Stimulated activated CD4-positive, alpha-beta T cell treated with anti-CD3 and anti-CD28 coated beads, Interleukin-12 subunit alpha, Interleukin-12 subunit beta, amount 100 ng/mL, for 4 hours (primary cell): ENCODE measurements at regions not wholly inside any gene's neighbourhood (a gene's known extent, or its start where the extent isn't known, plus 50 kb on each side); places are given as distances from the start of the nearest gene placed in this dataset.

Experiments
- DNase-seq: peaks from one replicate; pipeline ENCODE4 v3.0.0-alpha.2; 2020

DNA sequence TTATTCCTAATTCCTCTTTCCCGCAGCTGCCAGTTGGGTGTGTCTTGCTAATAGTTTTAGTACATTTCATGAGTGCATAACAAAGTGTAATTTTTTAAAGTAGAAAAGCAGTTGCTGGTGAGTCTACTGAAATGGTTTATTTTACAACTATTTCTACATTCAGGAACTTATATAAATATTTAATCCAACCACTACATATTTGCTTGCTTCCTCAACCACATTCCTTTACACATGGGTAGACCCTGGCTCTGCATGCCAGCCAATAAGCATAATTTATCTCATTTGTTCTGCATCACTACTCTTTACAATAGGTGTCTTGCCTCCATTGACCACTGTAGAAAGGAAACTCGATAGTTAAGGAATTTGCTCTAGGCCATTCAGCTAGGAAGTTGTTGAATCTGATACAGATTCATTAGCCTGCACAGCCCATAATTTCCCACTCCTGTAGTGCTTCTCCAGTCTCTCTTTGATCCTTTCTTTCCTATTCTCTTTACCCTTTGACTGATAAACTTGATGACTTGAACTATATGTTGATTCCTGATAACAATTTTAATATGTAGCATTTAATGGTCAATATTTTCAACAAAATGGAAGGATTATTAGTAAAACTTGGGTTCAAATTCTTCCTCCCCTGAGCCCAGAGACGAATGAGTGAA lies 342.5 kb upstream of the ACTBL2 start:
- DNase-seq: no peak

GRCh38 chr5:57824623-57825022 lies 342.0 kb upstream of the ACTBL2 start:
- no peak for DNase-seq

- DNase-seq: no peak
These were observed 341.4 kb upstream of the ACTBL2 start for GRCh38 chr5:57824047-57824446.

DNA sequence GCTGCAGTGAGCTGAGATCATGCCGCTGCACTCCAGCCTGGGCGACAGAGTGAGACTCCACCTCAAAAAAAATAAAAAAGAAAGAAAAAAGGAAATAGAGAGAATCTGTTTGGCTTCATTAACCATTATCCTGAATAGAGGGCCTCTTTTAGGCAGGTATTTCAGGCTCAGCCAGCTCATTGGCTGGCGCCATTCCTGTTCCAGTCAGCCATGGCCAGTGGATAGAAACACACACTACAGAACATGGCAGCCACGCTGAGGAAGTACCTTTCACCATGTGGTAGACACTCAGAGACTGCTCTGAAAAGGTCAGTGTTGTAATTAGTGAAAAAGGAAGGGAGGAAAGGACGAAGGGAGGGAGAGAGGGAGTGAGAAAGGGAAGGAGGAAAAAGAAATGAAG lies 340.0 kb upstream of the ACTBL2 start:
- DNase-seq: no peak

GRCh38 chr5:57818397-57818796 lies 335.8 kb upstream of the ACTBL2 start:
- DNase-seq: no peak

- no peak for DNase-seq
These were observed 335.3 kb upstream of the ACTBL2 start for GRCh38 chr5:57817924-57818323.

GRCh38 chr5:57817001-57817453 lies 334.4 kb upstream of the ACTBL2 start:
- DNase-seq: no peak

- no peak for DNase-seq
These were observed 333.5 kb upstream of the ACTBL2 start for GRCh38 chr5:57816108-57816507.

DNA sequence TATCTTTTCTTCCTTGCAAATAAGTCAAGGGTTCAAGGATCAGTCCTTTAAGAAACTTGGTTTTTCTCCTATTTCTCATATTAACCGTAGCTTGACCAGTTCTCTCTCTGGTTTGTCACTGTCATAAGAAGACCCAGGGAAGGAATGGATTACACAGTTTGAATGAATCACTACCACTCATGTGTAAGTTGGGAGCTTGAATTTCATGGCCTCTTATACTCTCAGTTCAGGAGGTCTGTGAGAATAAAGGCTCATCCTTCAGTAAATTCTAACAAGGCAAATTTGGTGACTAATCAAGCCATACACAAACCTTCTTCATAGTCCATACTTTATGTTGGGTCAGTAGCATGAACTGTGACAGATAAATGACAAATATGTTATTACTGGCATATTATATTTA lies 323.1 kb upstream of the ACTBL2 start:
- DNase-seq: no peak

DNA sequence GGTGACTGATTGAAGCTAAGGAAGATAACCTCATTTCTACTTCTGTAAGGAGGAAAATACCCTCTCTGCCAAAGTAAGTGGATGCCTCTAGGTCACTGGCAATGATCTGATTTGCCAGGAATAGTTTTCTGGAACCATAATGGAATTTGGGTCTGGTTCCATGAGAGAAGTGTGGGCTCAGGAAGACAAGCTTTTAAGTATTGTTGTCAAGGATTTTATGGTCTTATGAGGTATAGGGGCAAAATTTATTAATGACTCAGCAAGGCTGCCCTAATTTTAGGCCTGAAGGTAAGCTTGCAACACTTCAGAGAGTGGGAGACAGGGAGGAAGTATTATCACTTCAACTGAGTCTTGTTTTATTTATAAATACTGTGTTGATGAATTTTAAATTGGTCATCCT lies 322.6 kb upstream of the ACTBL2 start:
- no peak for DNase-seq

DNA sequence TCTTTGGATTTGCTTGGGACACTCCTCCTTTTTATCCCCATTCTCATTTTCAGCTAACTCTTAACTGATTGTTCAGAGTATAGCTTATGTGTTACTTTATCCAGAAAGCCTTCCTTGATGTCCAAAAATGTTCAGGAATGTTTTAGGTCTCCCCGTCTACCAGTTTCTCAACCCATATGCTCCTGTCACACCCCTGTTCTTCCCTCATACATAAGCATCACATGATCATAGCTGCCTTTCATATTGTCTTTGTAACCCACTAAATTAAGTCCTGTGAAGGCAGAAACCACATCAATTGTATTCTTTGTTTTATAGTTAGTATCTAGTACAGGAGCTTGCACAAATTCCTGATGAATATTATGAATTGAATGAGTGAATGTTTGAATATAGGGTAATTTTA lies 321.9 kb upstream of the ACTBL2 start:
- DNase-seq: no peak

DNA sequence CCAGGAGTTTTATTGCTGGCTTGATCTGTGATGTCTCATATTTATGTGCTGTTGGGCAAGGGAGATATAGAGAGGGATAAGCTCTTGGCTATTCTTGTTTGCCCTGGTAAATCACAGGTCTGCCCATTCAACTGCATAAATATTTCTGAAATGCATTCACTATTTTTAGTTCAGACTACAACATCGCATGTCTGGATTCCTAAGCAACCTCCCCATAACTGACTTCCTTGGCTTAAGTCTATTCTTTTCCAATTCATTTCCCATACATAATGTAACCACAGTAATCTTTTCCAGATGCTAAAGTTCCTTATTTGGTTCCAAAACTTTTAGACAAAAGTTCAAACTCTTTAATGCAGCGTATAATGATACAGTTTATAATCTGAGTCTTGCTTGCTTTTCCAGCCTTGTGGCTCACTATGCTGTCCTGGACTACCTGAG lies 321.4 kb upstream of the ACTBL2 start:
- DNase-seq: no peak

DNA sequence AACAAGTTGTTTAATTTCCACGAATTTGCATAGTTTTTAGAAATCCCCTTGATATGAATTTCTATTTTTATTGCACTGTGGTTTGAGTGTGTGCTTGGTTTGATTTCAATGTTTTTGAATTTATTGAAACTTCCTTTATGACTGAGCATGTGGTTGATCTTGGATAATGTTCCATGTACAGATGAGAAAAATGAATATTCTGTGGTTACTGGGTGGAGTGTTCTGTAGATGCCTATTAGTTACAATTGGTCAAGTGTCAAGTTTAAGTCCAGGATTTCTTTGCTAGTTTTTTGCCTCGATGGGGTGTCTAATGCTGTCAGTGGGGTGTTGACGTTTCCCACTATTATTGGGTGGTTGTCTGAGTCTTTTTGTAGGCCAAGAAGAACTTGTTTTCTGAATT lies 319.5 kb upstream of the ACTBL2 start:
- DNase-seq: no peak

DNA sequence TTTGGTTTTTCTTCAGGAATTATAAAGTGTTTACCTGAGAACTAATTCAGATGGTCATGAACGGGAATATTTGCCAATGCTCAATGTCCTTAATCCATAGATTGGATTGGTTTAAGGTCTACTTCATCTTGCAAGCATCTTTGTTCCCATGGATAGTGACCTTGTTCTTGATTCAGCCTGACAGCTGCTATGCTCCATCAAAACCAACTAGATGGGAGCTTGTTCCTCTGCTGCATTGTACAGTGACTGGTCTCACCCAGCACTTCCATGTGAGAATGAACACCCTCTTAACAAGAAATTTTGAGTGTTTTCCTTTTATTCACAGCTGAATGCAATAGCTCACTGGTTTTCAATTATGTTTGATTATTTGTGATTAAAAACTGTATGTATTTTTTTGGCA lies 312.6 kb upstream of the ACTBL2 start:
- DNase-seq: no peak

GRCh38 chr5:57791875-57792274 lies 309.3 kb upstream of the ACTBL2 start:
- DNase-seq: no peak

GRCh38 chr5:57785946-57786345 lies 303.3 kb upstream of the ACTBL2 start:
- DNase-seq: no peak

- no peak for DNase-seq
These were observed 301.5 kb upstream of the ACTBL2 start for GRCh38 chr5:57784121-57784520.

DNA sequence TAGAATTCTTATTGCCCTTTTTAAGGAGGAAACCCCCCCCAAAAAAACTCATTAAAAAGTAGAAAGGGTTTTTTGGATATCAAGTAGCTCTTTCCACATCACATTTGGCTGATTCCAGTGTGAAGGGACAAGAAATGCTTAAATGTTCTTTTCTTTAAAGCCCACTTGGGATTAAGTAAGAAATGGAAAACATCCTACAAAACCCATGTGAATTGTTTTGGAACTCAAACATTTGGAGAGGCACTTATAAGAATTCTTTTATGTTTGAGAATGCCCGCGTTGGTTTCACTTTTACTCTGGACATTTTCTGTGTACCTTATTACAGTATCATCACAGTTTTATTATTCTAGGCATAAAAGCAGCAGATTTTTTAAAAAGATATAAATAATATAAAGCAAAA lies 301.1 kb upstream of the ACTBL2 start:
- no peak for DNase-seq

DNA sequence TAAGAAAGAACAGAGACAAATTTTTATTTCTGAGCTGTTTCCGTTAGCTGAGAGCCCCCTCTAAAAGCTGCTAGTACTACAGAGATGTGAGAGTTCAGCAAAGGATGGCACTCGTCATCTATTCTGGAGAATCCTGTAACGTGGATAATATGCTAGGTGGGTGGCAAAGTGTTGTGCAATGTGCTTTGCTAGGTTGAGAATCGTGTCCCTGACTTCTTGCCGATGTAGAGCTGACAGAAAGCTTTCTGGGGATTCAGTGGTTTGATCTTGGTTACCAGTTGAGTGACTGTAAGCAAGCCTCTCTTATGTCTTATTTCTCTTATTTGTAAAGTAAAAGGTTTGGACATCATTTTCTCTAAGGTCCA lies 298.3 kb upstream of the ACTBL2 start:
- no peak for DNase-seq

- no peak for DNase-seq
These were observed 297.8 kb upstream of the ACTBL2 start for GRCh38 chr5:57780306-57780960.

DNA sequence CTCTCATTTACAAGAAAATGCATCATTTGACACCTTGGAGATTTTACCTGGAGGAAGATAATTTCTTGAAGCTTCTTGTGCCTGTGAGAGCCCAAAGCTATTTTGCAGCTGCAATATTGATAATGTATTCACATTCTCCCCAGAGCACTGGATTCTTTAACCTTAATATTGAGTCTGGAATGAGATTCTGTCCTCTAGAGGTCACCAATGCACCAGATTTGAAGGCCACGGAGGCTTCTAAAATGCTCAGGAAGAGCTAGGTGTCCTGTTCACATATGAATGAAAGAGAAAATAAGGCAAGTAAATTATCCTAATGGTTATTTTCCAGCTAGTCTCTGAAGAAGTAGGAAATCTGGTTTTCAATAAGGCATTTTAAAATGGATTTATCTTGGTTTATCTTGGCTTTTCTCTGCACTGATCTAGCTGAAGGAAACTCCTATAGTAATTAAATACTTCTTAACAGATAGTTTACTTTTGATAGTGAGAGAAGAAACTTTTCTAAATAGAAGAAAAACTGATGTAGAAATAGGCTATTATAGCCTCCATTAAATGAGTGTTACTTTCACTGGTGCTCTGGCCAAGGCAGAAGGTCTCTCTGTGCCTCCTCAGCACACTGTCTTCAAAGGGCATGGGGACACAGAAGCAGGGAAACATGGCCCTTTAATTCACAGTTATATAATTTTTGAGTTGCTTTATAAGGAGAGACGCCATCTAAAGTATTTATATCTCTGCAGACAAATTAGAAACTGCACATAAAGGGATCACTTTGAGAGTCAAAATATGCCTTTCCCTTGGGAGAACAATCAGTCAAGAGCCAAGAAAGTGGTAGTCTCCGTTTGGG lies 297.0 kb upstream of the ACTBL2 start:
- DNase-seq: no peak

DNA sequence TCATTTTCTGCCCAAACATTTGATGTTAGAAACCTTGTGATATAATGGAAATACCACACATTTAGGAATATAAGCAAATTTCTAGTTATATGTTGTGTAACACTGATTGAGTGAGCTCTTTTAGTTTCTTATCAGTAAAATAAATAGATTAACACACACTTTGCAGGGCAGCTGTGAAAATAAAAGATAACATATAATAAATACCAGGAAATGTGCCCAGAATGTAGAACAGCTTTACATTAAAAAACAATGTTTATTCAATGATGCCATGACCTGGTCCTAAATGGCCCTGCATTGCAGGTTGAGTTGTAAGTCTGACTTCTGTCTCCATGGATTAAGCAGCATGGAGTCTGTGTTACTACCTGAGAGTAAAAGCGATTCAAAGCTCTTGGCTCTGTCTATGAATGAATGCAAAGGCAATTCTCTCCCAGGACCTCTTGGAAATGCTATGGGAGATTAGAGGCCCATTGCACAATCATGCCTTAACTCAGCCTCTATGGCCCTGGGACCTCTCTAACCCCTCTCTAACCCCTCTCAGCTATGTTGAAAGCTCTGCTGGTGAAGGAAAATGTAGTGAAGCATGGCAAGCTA lies 296.0 kb upstream of the ACTBL2 start:
- no peak for DNase-seq

DNA sequence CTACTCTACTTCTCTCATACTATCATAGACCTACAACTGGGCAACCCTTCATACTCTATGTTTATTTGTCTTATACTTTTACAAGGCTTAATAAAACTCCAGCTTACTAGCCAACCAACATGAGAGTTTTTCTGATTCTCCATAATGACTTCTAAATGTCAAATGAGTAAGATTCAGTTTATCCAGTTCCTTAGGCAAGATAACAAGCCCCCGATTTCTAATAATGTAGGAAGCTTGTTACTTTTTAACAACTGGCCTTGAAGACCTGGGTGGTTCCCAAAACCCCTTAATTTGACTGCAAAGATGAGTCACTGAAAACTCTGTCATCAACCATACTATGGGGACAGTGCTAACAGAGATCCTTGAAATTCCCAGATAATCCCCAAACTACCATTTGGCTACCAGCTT lies 294.6 kb upstream of the ACTBL2 start:
- no peak for DNase-seq

DNA sequence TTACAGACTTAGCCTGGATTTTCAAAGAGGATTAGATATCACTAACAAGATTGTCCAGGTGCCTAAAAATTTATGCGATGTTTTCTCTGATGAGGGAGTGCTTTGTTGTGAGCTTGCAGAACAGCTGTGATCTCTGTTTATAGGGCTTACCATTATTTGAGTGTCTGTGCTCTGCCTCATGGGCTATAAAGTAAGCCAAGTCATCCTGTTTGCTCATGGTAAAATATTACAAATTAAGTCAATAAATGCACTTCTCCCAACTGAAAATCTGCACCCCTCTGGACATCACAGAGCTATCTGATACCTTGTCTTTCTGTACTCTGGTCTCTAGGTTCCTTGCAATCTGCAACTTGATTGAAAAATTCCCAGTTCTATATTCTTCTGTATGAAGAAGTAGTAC lies 293.4 kb upstream of the ACTBL2 start:
- no peak for DNase-seq
